ENCODE measurements at regions not wholly inside any gene's neighbourhood (a gene's known extent, or its start where the extent isn't known, plus 50 kb on each side); places are given as distances from the start of the nearest gene placed in this dataset.

GRCh38 chr17:74027444-74027843 lies 176.0 kb upstream of the RPL38 start:
- no peak for DNase-seq (ENCODE audit: low read depth in 4 of 4, low spot score in 3 of 4)

GRCh38 chr17:74028354-74029116 lies 174.9 kb upstream of the RPL38 start:
- DNase-seq (ENCODE audit: low read depth in 4 of 4, low spot score in 3 of 4) = no peak

- DNase-seq (ENCODE audit: low read depth in 4 of 4, low spot score in 3 of 4) = no peak
Observed at GRCh38 chr17:74031316-74032090, 172.0 kb upstream of the RPL38 start.

GRCh38 chr17:74032222-74032621 lies 171.3 kb upstream of the RPL38 start:
- DNase-seq (ENCODE audit: low read depth in 4 of 4, low spot score in 3 of 4) = no peak

GRCh38 chr17:74037320-74037719 lies 166.2 kb upstream of the RPL38 start:
- peak in 3 of 4 donors; percentile 41 to 61 (median 47) for DNase-seq (ENCODE audit: low read depth in 4 of 4, low spot score in 3 of 4)

GRCh38 chr17:74040291-74040690 lies 163.2 kb upstream of the RPL38 start:
- no peak for DNase-seq (ENCODE audit: low read depth in 4 of 4, low spot score in 3 of 4)

GRCh38 chr17:74040729-74041128 lies 162.7 kb upstream of the RPL38 start:
- DNase-seq (ENCODE audit: low read depth in 4 of 4, low spot score in 3 of 4) = no peak

- no peak for DNase-seq (ENCODE audit: low read depth in 4 of 4, low spot score in 3 of 4)
Observed at GRCh38 chr17:74041869-74042640, 161.4 kb upstream of the RPL38 start.

- no peak for DNase-seq (ENCODE audit: low read depth in 4 of 4, low spot score in 3 of 4)
Observed at GRCh38 chr17:74042744-74043486, 160.6 kb upstream of the RPL38 start.

GRCh38 chr17:74043976-74044375 lies 159.5 kb upstream of the RPL38 start:
- no peak for DNase-seq (ENCODE audit: low read depth in 4 of 4, low spot score in 3 of 4)

- no peak for DNase-seq (ENCODE audit: low read depth in 4 of 4, low spot score in 3 of 4)
Observed at GRCh38 chr17:74045608-74046280, 157.7 kb upstream of the RPL38 start.

- no peak for DNase-seq (ENCODE audit: low read depth in 4 of 4, low spot score in 3 of 4)
Observed at GRCh38 chr17:74049167-74049966, 154.1 kb upstream of the RPL38 start.

GRCh38 chr17:74049967-74050458 lies 153.5 kb upstream of the RPL38 start:
- DNase-seq (ENCODE audit: low read depth in 4 of 4, low spot score in 3 of 4) = no peak

GRCh38 chr17:74051348-74051747 lies 152.1 kb upstream of the RPL38 start:
- no peak for DNase-seq (ENCODE audit: low read depth in 4 of 4, low spot score in 3 of 4)

GRCh38 chr17:74052993-74053711 lies 150.3 kb upstream of the RPL38 start:
- DNase-seq (ENCODE audit: low read depth in 4 of 4, low spot score in 3 of 4) = no peak

GRCh38 chr17:74053712-74054078 lies 149.8 kb upstream of the RPL38 start:
- DNase-seq (ENCODE audit: low read depth in 4 of 4, low spot score in 3 of 4) = no peak

GRCh38 chr17:74054249-74054648 lies 149.2 kb upstream of the RPL38 start:
- DNase-seq (ENCODE audit: low read depth in 4 of 4, low spot score in 3 of 4) = no peak

- DNase-seq (ENCODE audit: low read depth in 4 of 4, low spot score in 3 of 4) = no peak
Observed at GRCh38 chr17:74055508-74056160, 147.8 kb upstream of the RPL38 start.

Measured in right renal pelvis (tissue), 4 donors.